Sigmoid colon (tissue), 4 donors: ENCODE measurements at regions not wholly inside any gene's neighbourhood (a gene's known extent, or its start where the extent isn't known, plus 50 kb on each side); places are given as distances from the start of the nearest gene placed in this dataset.

ENCODE experiments used
- EP300 ChIP-seq, 4 donors: sonication (generic); formaldehyde crosslinking; IDR thresholded peaks; one replicate each; pipeline ENCODE4 v1.6.1; 2017; ENCODE audit warnings: antibody characterized with exemption in 4 of 4
- POLR2A ChIP-seq, 2 donors: fragments of 450-650 bp; IDR thresholded peaks; one replicate each; pipeline ENCODE4 v1.6.1; 2016; ENCODE audit warnings: antibody characterized with exemption in 2 of 2, mild to moderate bottlenecking in 2 of 2, moderate library complexity in 2 of 2
- POLR2AphosphoS5 ChIP-seq, 4 donors: sonication (generic); formaldehyde crosslinking; IDR thresholded peaks; one replicate each; pipeline ENCODE4 v1.6.1; 2017; ENCODE audit warnings: antibody characterized with exemption in 4 of 4
- TF ChIP-seq, protein P1 (sequence below), 4 experiments: fragments of 450-650 bp in 3 of 4; fragments of 200-600 bp in 1 of 4; IDR thresholded peaks; one replicate each; pipeline ENCODE4 v1.5.1; 2016 to 2019; ENCODE audit warnings: antibody characterized with exemption in 4 of 4, mild to moderate bottlenecking in 3 of 4, moderate library complexity in 2 of 4

DNA sequence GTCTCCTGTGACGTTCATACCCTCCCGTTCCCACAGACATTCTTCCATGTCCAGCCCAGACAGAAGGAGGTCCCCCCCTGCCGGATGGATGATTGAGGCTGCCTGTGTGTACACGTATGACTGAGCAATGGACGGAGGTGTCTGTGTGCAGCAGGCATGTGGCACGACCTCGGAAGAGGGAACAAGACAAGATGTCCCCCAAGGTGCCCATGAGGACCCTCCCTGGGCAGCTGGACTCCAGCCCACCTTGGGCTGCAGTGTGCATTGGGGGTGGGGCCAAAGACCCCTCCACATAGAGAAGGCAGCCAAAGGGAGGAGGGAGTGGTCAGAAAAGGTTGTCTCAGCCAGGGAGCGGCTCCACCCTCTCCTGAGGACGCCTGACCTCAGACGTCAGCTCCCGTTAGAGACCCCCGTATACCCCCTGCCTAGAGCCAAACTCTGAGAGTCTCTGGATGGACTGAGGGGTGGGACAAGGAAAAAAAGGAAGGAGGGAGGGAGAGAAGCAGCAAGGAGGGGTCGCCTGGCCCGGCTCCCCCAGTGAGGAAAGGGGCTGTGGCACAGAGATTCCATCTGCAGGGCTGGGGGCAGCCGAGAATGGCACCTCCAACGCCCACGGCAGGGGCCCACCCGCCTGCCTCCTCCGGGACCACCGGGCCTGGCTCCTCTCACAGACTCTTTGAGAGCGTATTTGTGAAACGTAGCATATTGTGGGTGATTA lies 92.9 kb upstream of the BHLHE23 start:
- TF ChIP-seq, protein P1, sequence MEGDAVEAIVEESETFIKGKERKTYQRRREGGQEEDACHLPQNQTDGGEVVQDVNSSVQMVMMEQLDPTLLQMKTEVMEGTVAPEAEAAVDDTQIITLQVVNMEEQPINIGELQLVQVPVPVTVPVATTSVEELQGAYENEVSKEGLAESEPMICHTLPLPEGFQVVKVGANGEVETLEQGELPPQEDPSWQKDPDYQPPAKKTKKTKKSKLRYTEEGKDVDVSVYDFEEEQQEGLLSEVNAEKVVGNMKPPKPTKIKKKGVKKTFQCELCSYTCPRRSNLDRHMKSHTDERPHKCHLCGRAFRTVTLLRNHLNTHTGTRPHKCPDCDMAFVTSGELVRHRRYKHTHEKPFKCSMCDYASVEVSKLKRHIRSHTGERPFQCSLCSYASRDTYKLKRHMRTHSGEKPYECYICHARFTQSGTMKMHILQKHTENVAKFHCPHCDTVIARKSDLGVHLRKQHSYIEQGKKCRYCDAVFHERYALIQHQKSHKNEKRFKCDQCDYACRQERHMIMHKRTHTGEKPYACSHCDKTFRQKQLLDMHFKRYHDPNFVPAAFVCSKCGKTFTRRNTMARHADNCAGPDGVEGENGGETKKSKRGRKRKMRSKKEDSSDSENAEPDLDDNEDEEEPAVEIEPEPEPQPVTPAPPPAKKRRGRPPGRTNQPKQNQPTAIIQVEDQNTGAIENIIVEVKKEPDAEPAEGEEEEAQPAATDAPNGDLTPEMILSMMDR (IDR thresholded peaks at IDR 0.05), result no peak
- TF ChIP-seq POLR2A (IDR thresholded peaks at IDR 0.05) (no peak), POLR2AphosphoS5 (IDR thresholded peaks at IDR 0.05) (no peak), EP300 (IDR thresholded peaks at IDR 0.05) (no peak)
